Esophagus muscularis mucosa (tissue), 4 donors: ENCODE measurements at regions not wholly inside any gene's neighbourhood (a gene's known extent, or its start where the extent isn't known, plus 50 kb on each side); places are given as distances from the start of the nearest gene placed in this dataset.

Source experiments
- DNase-seq: peaks from one replicate; pipeline ENCODE4 v3.0.0-alpha.2; 2017; ENCODE audit errors: extremely low spot score
- H3K27ac ChIP-seq, 4 donors: fragments of 200-600 bp; sonication (generic); replicated peaks in 1 of 4; 1 replicate in 3 of 4; 2 replicates in 1 of 4; pipeline ENCODE4 v1.5.1; 2016 to 2019; ENCODE audit warnings: mild to moderate bottlenecking in 1 of 4
- H3K27me3 ChIP-seq, 4 donors: fragments of 200-600 bp; sonication (generic); one replicate each; pipeline versions ENCODE4 v1.5.1 to v1.6.0; 2016 to 2019
- H3K36me3 ChIP-seq, 4 donors: fragments of 200-600 bp; sonication (generic); one replicate each; pipeline ENCODE4 v1.5.1; 2016 to 2019
- H3K4me1 ChIP-seq, 4 donors: fragments of 200-600 bp; sonication (generic); one replicate each; pipeline ENCODE4 v1.5.1; 2016 to 2019
- H3K4me3 ChIP-seq, 4 donors: fragments of 200-600 bp; sonication (generic); 1 replicate in 2 of 4; 2 replicates in 2 of 4; pipeline ENCODE4 v1.5.1; 2016 to 2019; ENCODE audit warnings: mild to moderate bottlenecking in 4 of 4, moderate library complexity in 1 of 4
- H3K9me3 ChIP-seq, 4 donors: fragments of 200-600 bp; sonication (generic); 1 replicate in 3 of 4; 2 replicates in 1 of 4; pipeline ENCODE4 v1.5.1; 2016 to 2019
- EP300 ChIP-seq: sonication (generic); formaldehyde crosslinking; IDR thresholded peaks from one replicate; pipeline ENCODE4 v1.6.1; 2017; ENCODE audit warnings: antibody characterized with exemption
- POLR2A ChIP-seq: fragments of 450-650 bp; IDR thresholded peaks from one replicate; pipeline ENCODE4 v1.6.1; 2017; ENCODE audit warnings: antibody characterized with exemption, moderate library complexity, mild to moderate bottlenecking, low read depth
- POLR2AphosphoS5 ChIP-seq, 2 donors: sonication (generic); formaldehyde crosslinking; IDR thresholded peaks; one replicate each; pipeline ENCODE4 v1.6.1; 2017; ENCODE audit warnings: antibody characterized with exemption in 2 of 2
- WGBS: methylation state at CpG from one replicate; pipeline ENCODE4 v1.1.5; 2018; 5-methylcytosine and 5-hydroxymethylcytosine counted together
- intact Hi-C: fragments of 100-400 bp; cut with DNase I; formaldehyde crosslinking; loops from one replicate; pipeline ENCODE4 v1.15.1; 2023
- TF ChIP-seq, protein P1 (sequence below), 3 experiments: fragments of 200-600 bp in 2 of 3; fragments of 450-650 bp in 1 of 3; sonication (generic) in 2 of 3; IDR thresholded peaks; one replicate each; pipeline ENCODE4 v1.5.1; 2017 to 2019; ENCODE audit warnings: antibody characterized with exemption in 3 of 3, mild to moderate bottlenecking in 2 of 3, moderate library complexity in 1 of 3

DNA sequence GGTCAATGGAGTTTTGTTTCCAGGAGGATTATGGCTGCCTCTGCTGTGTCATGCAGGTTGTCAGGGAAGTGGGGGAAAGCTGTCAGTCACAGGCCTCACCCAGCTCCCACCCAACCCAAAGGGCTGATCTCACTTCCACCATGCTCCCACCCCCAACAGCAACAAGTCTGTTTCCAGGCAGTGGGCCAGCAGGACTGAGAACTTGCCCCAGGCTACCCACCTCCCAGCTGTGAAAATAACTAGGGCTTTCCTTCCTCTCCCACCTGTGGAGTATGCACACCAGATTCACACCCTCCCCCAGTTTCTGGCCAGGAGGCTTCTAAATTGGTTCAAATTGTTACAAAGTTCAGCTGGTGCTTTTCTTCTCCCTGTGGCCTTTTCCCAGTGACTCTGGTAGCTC is 95.6 kb upstream of the ACVR1 start:
- intact Hi-C loops = no loop called here
- no peak for DNase-seq
- TF ChIP-seq, protein P1, sequence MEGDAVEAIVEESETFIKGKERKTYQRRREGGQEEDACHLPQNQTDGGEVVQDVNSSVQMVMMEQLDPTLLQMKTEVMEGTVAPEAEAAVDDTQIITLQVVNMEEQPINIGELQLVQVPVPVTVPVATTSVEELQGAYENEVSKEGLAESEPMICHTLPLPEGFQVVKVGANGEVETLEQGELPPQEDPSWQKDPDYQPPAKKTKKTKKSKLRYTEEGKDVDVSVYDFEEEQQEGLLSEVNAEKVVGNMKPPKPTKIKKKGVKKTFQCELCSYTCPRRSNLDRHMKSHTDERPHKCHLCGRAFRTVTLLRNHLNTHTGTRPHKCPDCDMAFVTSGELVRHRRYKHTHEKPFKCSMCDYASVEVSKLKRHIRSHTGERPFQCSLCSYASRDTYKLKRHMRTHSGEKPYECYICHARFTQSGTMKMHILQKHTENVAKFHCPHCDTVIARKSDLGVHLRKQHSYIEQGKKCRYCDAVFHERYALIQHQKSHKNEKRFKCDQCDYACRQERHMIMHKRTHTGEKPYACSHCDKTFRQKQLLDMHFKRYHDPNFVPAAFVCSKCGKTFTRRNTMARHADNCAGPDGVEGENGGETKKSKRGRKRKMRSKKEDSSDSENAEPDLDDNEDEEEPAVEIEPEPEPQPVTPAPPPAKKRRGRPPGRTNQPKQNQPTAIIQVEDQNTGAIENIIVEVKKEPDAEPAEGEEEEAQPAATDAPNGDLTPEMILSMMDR (IDR thresholded peaks at IDR 0.05) = no peak
- no peak for TF ChIP-seq EP300
- TF ChIP-seq POLR2AphosphoS5 (IDR thresholded peaks at IDR 0.05) = no peak
- TF ChIP-seq POLR2A = no peak
- no peaks in the 10 kb centered on the region for H3K9me3 ChIP-seq
- no peak overlapping the region for H3K4me3 ChIP-seq
- H3K27ac ChIP-seq = no peak overlapping the region
- H3K36me3 ChIP-seq = no peaks in the 10 kb centered on the region
- no peaks in the 10 kb centered on the region for H3K4me1 ChIP-seq
- H3K27me3 ChIP-seq = no peaks in the 10 kb centered on the region

DNA sequence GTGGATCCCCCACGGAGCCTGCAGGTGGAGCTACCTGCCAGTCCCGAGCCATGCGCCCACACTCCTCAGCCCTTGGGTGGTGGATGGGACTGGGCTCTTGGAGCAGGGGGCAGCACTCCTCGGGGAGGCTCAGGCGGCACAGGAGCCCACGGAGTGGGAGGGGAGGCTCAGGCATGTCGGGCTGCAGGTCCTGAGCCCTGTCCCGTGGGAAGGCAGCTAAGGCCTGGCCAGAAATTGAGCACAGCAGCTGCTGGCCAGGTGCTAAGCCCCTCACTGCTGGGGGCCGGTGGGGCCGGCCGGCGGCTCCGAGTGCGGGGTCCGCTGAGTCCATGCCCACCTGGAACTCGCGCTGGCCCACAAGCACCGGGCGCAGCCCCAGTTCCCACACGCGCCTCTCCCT is 91.7 kb upstream of the ACVR1 start:
- TF ChIP-seq, protein P1 (IDR thresholded peaks at IDR 0.05) = no peak
- no peak for TF ChIP-seq POLR2AphosphoS5 (IDR thresholded peaks at IDR 0.05)
- TF ChIP-seq POLR2A = no peak
- no peak for TF ChIP-seq EP300
- 88% methylated on average over 19 of the region's 21 CpGs for WGBS
- Histone ChIP-seq H3K36me3 (no peaks in the 10 kb centered on the region), H3K9me3 (peaks cover 0 to 5% (median 0%) of the 10 kb centered on the region in 4 donors), H3K4me1 (no peaks in the 10 kb centered on the region), H3K27ac (no peak overlapping the region), H3K4me3 (no peak overlapping the region), H3K27me3 (no peaks in the 10 kb centered on the region)
- intact Hi-C loops = no loop called here
- no peak for DNase-seq

DNA sequence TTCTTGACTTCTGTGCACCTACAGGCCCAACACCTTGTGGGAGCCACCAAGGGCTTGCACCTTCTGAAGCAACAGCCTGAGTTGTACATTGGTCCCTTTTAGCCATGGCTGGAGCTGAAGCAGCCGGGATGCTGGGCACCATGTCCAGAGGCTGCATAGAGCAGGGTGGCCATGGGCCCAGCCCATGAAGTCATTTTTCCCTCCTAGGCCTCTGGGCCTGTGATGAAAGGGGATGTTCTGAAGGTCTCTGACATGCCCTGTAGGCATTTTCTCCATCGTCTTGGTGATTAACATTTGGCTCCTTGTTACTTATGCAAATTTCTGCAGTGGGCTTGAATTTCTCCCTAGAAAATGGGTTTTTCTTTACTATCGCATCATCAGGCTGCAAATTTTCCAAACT is 83.1 kb upstream of the ACVR1 start:
- peaks cover 0 to 23% (median 20%) of the 10 kb centered on the region in 4 donors for H3K9me3 ChIP-seq
- intact Hi-C loops = no loop called here
- TF ChIP-seq EP300 = no peak
- TF ChIP-seq POLR2AphosphoS5 (IDR thresholded peaks at IDR 0.05) = no peak
- TF ChIP-seq, protein P1 (IDR thresholded peaks at IDR 0.05) = no peak
- TF ChIP-seq POLR2A = no peak
- no peaks in the 10 kb centered on the region for H3K27me3 ChIP-seq
- no peak overlapping the region for H3K27ac ChIP-seq
- no peak for DNase-seq
- H3K4me1 ChIP-seq = no peaks in the 10 kb centered on the region
- 94% methylated on average over 3 of the region's 3 CpGs for WGBS
- no peak overlapping the region for H3K4me3 ChIP-seq
- no peaks in the 10 kb centered on the region for H3K36me3 ChIP-seq

DNA sequence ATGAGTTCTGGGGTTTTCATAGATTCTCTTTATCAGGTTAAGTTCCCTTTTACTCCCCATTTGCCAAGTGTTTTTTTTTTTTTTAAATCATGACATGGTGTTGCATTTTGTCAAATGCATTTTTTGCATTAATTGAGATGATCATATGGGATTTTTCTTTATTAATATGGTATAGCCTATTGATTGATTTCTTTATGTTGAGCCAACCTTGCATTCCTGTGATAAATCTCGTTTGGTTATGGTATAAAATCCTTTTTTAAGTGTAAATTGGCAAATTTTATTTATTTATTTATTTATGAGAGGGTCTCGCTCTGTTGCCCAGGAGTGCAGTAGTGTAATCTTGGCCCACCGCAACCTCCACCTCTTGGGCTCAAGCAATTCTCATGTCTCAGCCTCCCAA is 81.5 kb upstream of the ACVR1 start:
- intact Hi-C loops = no loop called here
- DNase-seq = no peak
- WGBS = 64% methylated on average over 3 of the region's 3 CpGs
- no peak overlapping the region for H3K27ac ChIP-seq
- TF ChIP-seq EP300 = no peak
- no peak for TF ChIP-seq POLR2A
- TF ChIP-seq, protein P1 (IDR thresholded peaks at IDR 0.05) = no peak
- TF ChIP-seq POLR2AphosphoS5 (IDR thresholded peaks at IDR 0.05) = no peak
- peaks cover 0 to 23% (median 17%) of the 10 kb centered on the region in 4 donors for H3K9me3 ChIP-seq
- no peak overlapping the region for H3K4me3 ChIP-seq
- no peaks in the 10 kb centered on the region for H3K4me1 ChIP-seq
- no peaks in the 10 kb centered on the region for H3K27me3 ChIP-seq
- no peaks in the 10 kb centered on the region for H3K36me3 ChIP-seq

DNA sequence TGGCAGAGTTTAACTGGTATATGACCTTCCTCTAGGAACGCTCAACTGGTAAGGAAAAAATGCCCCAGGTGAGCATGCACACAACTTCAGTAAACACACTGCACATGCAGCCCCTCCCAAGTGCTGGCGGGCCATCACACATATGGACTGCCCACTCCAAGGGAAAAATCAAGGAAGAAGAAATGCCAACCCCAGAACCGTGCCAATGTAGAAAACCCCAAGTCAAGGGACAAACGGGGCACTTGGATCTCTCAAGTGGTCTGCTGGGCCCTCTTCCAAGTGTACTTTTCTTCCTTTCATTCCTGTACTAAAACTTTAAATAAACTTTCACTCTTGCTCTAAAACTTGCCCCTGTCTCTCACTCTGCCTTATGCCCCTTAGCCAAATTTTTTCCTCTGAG is 76.4 kb upstream of the ACVR1 start:
- Histone ChIP-seq H3K27ac (no peak overlapping the region), H3K4me3 (no peak overlapping the region), H3K4me1 (no peaks in the 10 kb centered on the region), H3K36me3 (no peaks in the 10 kb centered on the region), H3K27me3 (no peaks in the 10 kb centered on the region), H3K9me3 (peaks cover 0 to 15% (median 8%) of the 10 kb centered on the region in 4 donors)
- no peak for DNase-seq
- intact Hi-C loops = no loop called here
- TF ChIP-seq POLR2A (no peak), POLR2AphosphoS5 (IDR thresholded peaks at IDR 0.05) (no peak), EP300 (no peak)
- TF ChIP-seq, protein P1 (IDR thresholded peaks at IDR 0.05) = no peak
- 71% methylated on average over 4 of the region's 4 CpGs for WGBS
